Endothelial cell of umbilical vein (primary cell): ENCODE measurements at regions not wholly inside any gene's neighbourhood (a gene's known extent, or its start where the extent isn't known, plus 50 kb on each side); places are given as distances from the start of the nearest gene placed in this dataset.

ENCODE experiments used
- BruUV-seq: library from RNA; stranded (reverse); fragments of 400-500 nt; replicated peaks from 2 replicates; lab custom pipeline; 2021; lab: Mats Ljungman, UMichigan
- CTCF ChIA-PET: fragments of 300-600, 350-600 bp; sonication (Branson Sonifier 250); formaldehyde crosslinking; loops from one replicate; lab custom pipeline; 2021; ENCODE audit warnings: antibody characterized with exemption, inconsistent platforms; lab: Charles Lee
- POLR2A ChIA-PET: fragments of 300-600, 350-600 bp; sonication (Branson Sonifier 250); formaldehyde crosslinking; loops from one replicate; lab custom pipeline; 2021; ENCODE audit warnings: antibody characterized with exemption, inconsistent platforms; lab: Charles Lee
- DNase-seq: peaks from one replicate; pipeline ENCODE4 v3.0.0-alpha.2; 2011; ENCODE audit warnings: low read depth, low spot score
- FAIRE-seq: peaks from 2 replicates; lab custom pipeline; 2011; peaks lifted over from hg19 to GRCh38; lab: Jason Lieb, UNC
- H2AFZ ChIP-seq: 2 replicates; pipeline ENCODE4 v1.6.0; 2012; ENCODE audit warnings: low read depth, low read length, control low read depth, inconsistent platforms
- H3K27ac ChIP-seq: 2 replicates; pipeline ENCODE4 v1.5.1; 2011; ENCODE audit warnings: low read depth, mild to moderate bottlenecking, control low read depth, low read length, moderate library complexity; ENCODE audit not compliant: insufficient read depth
- H3K27me3 ChIP-seq, 2 experiments: 2 replicates each; pipeline versions ENCODE4 v1.6.0 to v1.6.1; 2011; ENCODE audit warnings: low read length in 2 of 2, mixed read lengths in 1 of 2; ENCODE audit not compliant: control insufficient read depth in 2 of 2, insufficient read depth in 2 of 2
- H3K36me3 ChIP-seq, 2 experiments: 2 replicates in 1 of 2; 3 replicates in 1 of 2; pipeline ENCODE4 v1.5.1; 2011; ENCODE audit warnings: low read length in 2 of 2, mild to moderate bottlenecking in 1 of 2, moderate library complexity in 1 of 2; ENCODE audit not compliant: control insufficient read depth in 2 of 2, insufficient read depth in 2 of 2; ENCODE audit errors: extremely low read depth in 1 of 2
- H3K4me1 ChIP-seq: 3 replicates; pipeline ENCODE4 v1.5.1; 2011; ENCODE audit warnings: mild to moderate bottlenecking, low read length; ENCODE audit not compliant: control insufficient read depth, insufficient read depth; ENCODE audit errors: extremely low read depth
- H3K4me2 ChIP-seq: 2 replicates; pipeline ENCODE4 v1.6.1; 2011; ENCODE audit warnings: low read length, control low read depth, mixed read lengths; ENCODE audit not compliant: insufficient read depth
- H3K4me3 ChIP-seq, 3 experiments: fragments of 200-600 bp in 1 of 3; sonication (generic), shearing (Covaris generic) in 1 of 3; replicated peaks in 1 of 3; 2 replicates each; pipeline ENCODE4 v1.5.1; 2011 to 2016; ENCODE audit warnings: control low read depth in 3 of 3, low read length in 3 of 3, mild to moderate bottlenecking in 2 of 3, inconsistent platforms in 1 of 3, low read depth in 1 of 3, moderate library complexity in 1 of 3; ENCODE audit not compliant: insufficient read depth in 1 of 3
- H3K79me2 ChIP-seq: 2 replicates; pipeline ENCODE4 v1.6.0; 2012; ENCODE audit warnings: low read length, inconsistent platforms; ENCODE audit not compliant: control insufficient read depth, insufficient read depth
- H3K9ac ChIP-seq: replicated peaks from 2 replicates; pipeline ENCODE3; 2011; ENCODE audit warnings: low read length, control low read depth; ENCODE audit not compliant: insufficient read depth; ENCODE audit errors: extremely low read depth
- H3K9me1 ChIP-seq: replicated peaks from 3 replicates; pipeline ENCODE4 v1.6.0; 2011; ENCODE audit warnings: mild to moderate bottlenecking, low read length; ENCODE audit not compliant: control insufficient read depth, insufficient read depth; ENCODE audit errors: extremely low read depth
- H3K9me3 ChIP-seq: replicated peaks from 2 replicates; pipeline ENCODE4 v1.5.1; 2012; ENCODE audit warnings: low read length, inconsistent platforms; ENCODE audit not compliant: control insufficient read depth, insufficient read depth
- H4K20me1 ChIP-seq: replicated peaks from 2 replicates; pipeline ENCODE3; 2011; ENCODE audit warnings: mild to moderate bottlenecking, low read length; ENCODE audit not compliant: control insufficient read depth, insufficient read depth; ENCODE audit errors: extremely low read depth
- CTCF ChIP-seq, 2 donors: IDR thresholded peaks; 1 replicate in 1 of 2; 2 replicates in 1 of 2; pipeline ENCODE4 v1.5.1; 2011; ENCODE audit warnings: low read length in 2 of 2, mild to moderate bottlenecking in 2 of 2, moderate library complexity in 2 of 2, control low read depth in 1 of 2, inconsistent platforms in 1 of 2, low read depth in 1 of 2; ENCODE audit not compliant: insufficient read depth in 1 of 2; ENCODE audit errors: extremely low read depth in 1 of 2
- EZH2 ChIP-seq: IDR thresholded peaks from 2 replicates; pipeline ENCODE4 v1.6.1; 2012; ENCODE audit warnings: borderline replicate concordance, low read depth, mild to moderate bottlenecking, moderate library complexity, low read length, inconsistent platforms; ENCODE audit not compliant: severe bottlenecking
- FOS ChIP-seq: IDR thresholded peaks from 2 replicates; pipeline ENCODE4 v1.6.1; 2011; ENCODE audit warnings: mild to moderate bottlenecking, low read length, moderate library complexity, borderline replicate concordance; ENCODE audit not compliant: insufficient read depth
- GATA2 ChIP-seq: IDR thresholded peaks from 2 replicates; pipeline ENCODE4 v1.7.0; 2011; ENCODE audit warnings: low read depth, mild to moderate bottlenecking, moderate library complexity, mixed read lengths, low read length; ENCODE audit not compliant: insufficient read length, insufficient read depth
- MAX ChIP-seq: IDR thresholded peaks from 2 replicates; pipeline ENCODE4 v1.6.1; 2011; ENCODE audit not compliant: insufficient read depth, insufficient read length
- MYC ChIP-seq: IDR thresholded peaks from one replicate; pipeline ENCODE4 v1.6.1; 2011; ENCODE audit warnings: mild to moderate bottlenecking, low read depth, low read length
- POLR2A ChIP-seq: IDR thresholded peaks from 2 replicates; pipeline ENCODE4 v1.6.1; 2012; ENCODE audit warnings: low read depth, mild to moderate bottlenecking, control low read depth, low read length
- dilution Hi-C: fragments of 300-500 bp; cut with MboI; formaldehyde crosslinking; loops from one replicate; pipeline ENCODE4 v1.15.0; 2019; ENCODE audit warnings: low sequenced_read_pairs; ENCODE audit not compliant: extremely low pct_ligation_motif_present
- intact Hi-C: fragments of 100-400 bp; cut with micrococcal nuclease; formaldehyde crosslinking; loops from one replicate; pipeline ENCODE4 v1.10.0; 2022

GRCh38 chr7:34385384-34385783, 272.6 kb upstream of the NPSR1 start:
- Histone ChIP-seq H3K36me3 (no peaks in the 10 kb centered on the region), H3K79me2 (no peaks in the 10 kb centered on the region), H3K4me2 (no peak overlapping the region), H2AFZ (no peak overlapping the region), H3K27ac (no peak overlapping the region), H3K9me3 (no peaks in the 10 kb centered on the region), H3K9ac (no peak overlapping the region), H4K20me1 (no peaks in the 10 kb centered on the region), H3K4me1 (no peaks in the 10 kb centered on the region), H3K9me1 (no peaks in the 10 kb centered on the region), H3K4me3 (no peak overlapping the region), H3K27me3 (no peaks in the 10 kb centered on the region)
- POLR2A ChIA-PET = no interaction called here
- CTCF ChIA-PET = no interaction called here
- BruUV-seq = no TSS peak
- dilution Hi-C loops = no loop called here
- DNase-seq (no peak), FAIRE-seq (no peak)
- TF ChIP-seq MAX = no peak
- TF ChIP-seq EZH2 = no peak
- TF ChIP-seq MYC = no peak
- TF ChIP-seq FOS = no peak
- TF ChIP-seq CTCF (IDR thresholded peaks at IDR 0.05; ENCODE audit: extremely low read depth in 1 of 2, insufficient read depth in 1 of 2, low read depth in 1 of 2, low read length in 2 of 2) = no peak
- no peak for TF ChIP-seq GATA2
- no peak for TF ChIP-seq POLR2A
- intact Hi-C loops = no loop called here
